Mesenchymal stem cell (in vitro differentiated cells and primary cell): ENCODE measurements at regions not wholly inside any gene's neighbourhood (a gene's known extent, or its start where the extent isn't known, plus 50 kb on each side); places are given as distances from the start of the nearest gene placed in this dataset.

Experiments used
- DNase-seq: peaks from one replicate; pipeline ENCODE4 v3.0.0-alpha.2; 2013
- H2AFZ ChIP-seq: one replicate; pipeline ENCODE4 v1.6.1; 2013; ENCODE audit warnings: low read depth, mild to moderate bottlenecking, control low read depth, inconsistent platforms, low read length, moderate library complexity
- H2AK5ac ChIP-seq: 2 replicates; pipeline ENCODE4 v1.6.1; 2013; ENCODE audit warnings: low read length, moderate library complexity, mild to moderate bottlenecking, inconsistent platforms; ENCODE audit not compliant: severe bottlenecking
- H2BK120ac ChIP-seq: one replicate; pipeline ENCODE4 v1.6.1; 2013; ENCODE audit warnings: low read depth, mild to moderate bottlenecking, inconsistent platforms, low read length, moderate library complexity
- H2BK12ac ChIP-seq, 2 experiments: one replicate each; pipeline ENCODE4 v1.6.1; 2013; ENCODE audit warnings: inconsistent platforms in 2 of 2, low read length in 2 of 2, mild to moderate bottlenecking in 2 of 2, moderate library complexity in 2 of 2, control low read depth in 1 of 2
- H2BK15ac ChIP-seq: one replicate; pipeline ENCODE4 v1.6.1; 2013; ENCODE audit warnings: mild to moderate bottlenecking, low read depth, inconsistent platforms; ENCODE audit not compliant: poor library complexity, severe bottlenecking
- H2BK5ac ChIP-seq: 2 replicates; pipeline ENCODE4 v1.6.1; 2013; ENCODE audit warnings: low read depth, mild to moderate bottlenecking, low read length, control low read depth, inconsistent platforms; ENCODE audit not compliant: poor library complexity, severe bottlenecking
- H3K14ac ChIP-seq, 2 experiments: one replicate each; pipeline ENCODE4 v1.6.1; 2013; ENCODE audit warnings: inconsistent platforms in 2 of 2, low read length in 2 of 2, control low read depth in 1 of 2, mild to moderate bottlenecking in 1 of 2, moderate library complexity in 1 of 2
- H3K18ac ChIP-seq, 2 experiments: one replicate each; pipeline ENCODE4 v1.6.1; 2013; ENCODE audit warnings: inconsistent platforms in 2 of 2, low read length in 2 of 2, control low read depth in 1 of 2, low read depth in 1 of 2, mild to moderate bottlenecking in 1 of 2
- H3K23ac ChIP-seq, 2 experiments: one replicate each; pipeline ENCODE4 v1.6.1; 2013; ENCODE audit warnings: inconsistent platforms in 2 of 2, low read length in 2 of 2, mild to moderate bottlenecking in 2 of 2, moderate library complexity in 2 of 2, control low read depth in 1 of 2
- H3K27ac ChIP-seq: 2 replicates; pipeline ENCODE4 v1.5.1; 2013; ENCODE audit warnings: mild to moderate bottlenecking, moderate library complexity, low read length, control low read depth, inconsistent platforms; ENCODE audit not compliant: poor library complexity, severe bottlenecking
- H3K27me3 ChIP-seq, 2 experiments: 2 replicates each; pipeline versions ENCODE4 v1.6.1 to v1.7.0; 2013; ENCODE audit warnings: low read length in 2 of 2, mild to moderate bottlenecking in 2 of 2, moderate library complexity in 2 of 2, control low read depth in 1 of 2, inconsistent platforms in 1 of 2; ENCODE audit not compliant: control insufficient read depth in 1 of 2, insufficient read depth in 1 of 2
- H3K36me3 ChIP-seq, 2 experiments: 2 replicates each; pipeline versions ENCODE4 v1.6.1 to v1.7.0; 2013; ENCODE audit warnings: low read length in 2 of 2, control low read depth in 1 of 2, inconsistent platforms in 1 of 2, low read depth in 1 of 2, mild to moderate bottlenecking in 1 of 2; ENCODE audit not compliant: insufficient read depth in 2 of 2, control insufficient read depth in 1 of 2
- H3K4ac ChIP-seq, 2 experiments: one replicate each; pipeline ENCODE4 v1.6.1; 2013; ENCODE audit warnings: inconsistent platforms in 2 of 2, low read length in 2 of 2, mild to moderate bottlenecking in 2 of 2, moderate library complexity in 2 of 2, control low read depth in 1 of 2, low read depth in 1 of 2
- H3K4me1 ChIP-seq: 2 replicates; pipeline ENCODE4 v1.6.1; 2013; ENCODE audit warnings: low read depth, low read length, control low read depth; ENCODE audit not compliant: control insufficient read depth, insufficient read depth
- H3K4me2 ChIP-seq: 2 replicates; pipeline ENCODE4 v1.6.1; 2013; ENCODE audit warnings: low read length, mild to moderate bottlenecking, inconsistent platforms; ENCODE audit not compliant: poor library complexity, severe bottlenecking
- H3K4me3 ChIP-seq, 2 experiments: 2 replicates each; pipeline versions ENCODE4 v1.5.1 to v1.7.0; 2013; ENCODE audit warnings: low read length in 2 of 2, mild to moderate bottlenecking in 2 of 2, control low read depth in 1 of 2, low read depth in 1 of 2; ENCODE audit not compliant: insufficient read depth in 1 of 2
- H3K79me1 ChIP-seq: replicated peaks from 2 replicates; pipeline ENCODE4 v1.6.1; 2013; ENCODE audit warnings: mild to moderate bottlenecking, control low read depth, low read length, inconsistent platforms; ENCODE audit not compliant: poor library complexity, severe bottlenecking
- H3K9ac ChIP-seq: 2 replicates; pipeline ENCODE4 v1.7.0; 2013; ENCODE audit warnings: mild to moderate bottlenecking, low read length, moderate library complexity
- H3K9me3 ChIP-seq: 2 replicates; pipeline ENCODE4 v1.7.0; 2013; ENCODE audit warnings: mild to moderate bottlenecking, low read length; ENCODE audit not compliant: control insufficient read depth
- H4K8ac ChIP-seq: one replicate; pipeline ENCODE4 v1.6.1; 2013; ENCODE audit warnings: inconsistent platforms, mild to moderate bottlenecking, low read length, moderate library complexity
- H4K91ac ChIP-seq: one replicate; pipeline ENCODE4 v1.6.1; 2013; ENCODE audit warnings: mild to moderate bottlenecking, low read length, inconsistent platforms
- WGBS: methylation state at CpG from one replicate; pipeline ENCODE4 v1.1.7; 2013; ENCODE audit warnings: mixed read lengths; 5-methylcytosine and 5-hydroxymethylcytosine counted together

GRCh38 chr7:146002431-146003078 lies 114.0 kb upstream of the CNTNAP2 start:
- no peak overlapping the region for H4K8ac ChIP-seq
- no peak overlapping the region for H3K4ac ChIP-seq
- H3K18ac ChIP-seq: no peak overlapping the region
- DNase-seq: peak; percentile 3
- H3K14ac ChIP-seq: no peak overlapping the region
- H3K36me3 ChIP-seq: no peaks in the 10 kb centered on the region
- H3K23ac ChIP-seq: no peak overlapping the region
- no peak overlapping the region for H2BK120ac ChIP-seq
- no peak overlapping the region for H2BK12ac ChIP-seq
- H3K4me1 ChIP-seq: no peaks in the 10 kb centered on the region
- no peak overlapping the region for H3K9ac ChIP-seq
- H3K79me1 ChIP-seq: no peaks in the 10 kb centered on the region
- no peak overlapping the region for H4K91ac ChIP-seq
- H3K4me2 ChIP-seq: no peak overlapping the region
- H3K27ac ChIP-seq: no peak overlapping the region
- no peak overlapping the region for H3K4me3 ChIP-seq
- no peak overlapping the region for H2AFZ ChIP-seq
- 65% methylated on average over 7 of the region's 8 CpGs for WGBS
- H2BK15ac ChIP-seq: no peak overlapping the region
- H3K9me3 ChIP-seq: peaks cover 14% of the 10 kb centered on the region
- no peaks in the 10 kb centered on the region for H3K27me3 ChIP-seq
- H2BK5ac ChIP-seq: no peak overlapping the region
- no peak overlapping the region for H2AK5ac ChIP-seq

- Histone ChIP-seq H2AK5ac (no peak overlapping the region), H3K4ac (no peak overlapping the region), H3K4me3 (no peak overlapping the region), H4K91ac (no peak overlapping the region), H2BK15ac (no peak overlapping the region), H2AFZ (no peak overlapping the region), H3K27me3 (no peaks in the 10 kb centered on the region), H4K8ac (no peak overlapping the region), H3K14ac (no peak overlapping the region), H3K4me1 (no peaks in the 10 kb centered on the region), H3K79me1 (no peaks in the 10 kb centered on the region), H3K9ac (no peak overlapping the region), H3K4me2 (no peak overlapping the region), H3K9me3 (peaks cover 14% of the 10 kb centered on the region), H2BK5ac (no peak overlapping the region), H2BK120ac (no peak overlapping the region), H3K27ac (no peak overlapping the region), H3K36me3 (no peaks in the 10 kb centered on the region), H3K23ac (no peak overlapping the region), H3K18ac (no peak overlapping the region), H2BK12ac (no peak overlapping the region)
- DNase-seq: no peak
Measured at GRCh38 chr7:146002008-146002407, 114.6 kb upstream of the CNTNAP2 start.

GRCh38 chr7:146000882-146001281 lies 115.7 kb upstream of the CNTNAP2 start:
- Histone ChIP-seq H2BK12ac (no peak overlapping the region), H3K23ac (no peak overlapping the region), H3K4me3 (no peak overlapping the region), H3K27ac (no peak overlapping the region), H3K36me3 (no peaks in the 10 kb centered on the region), H2BK15ac (no peak overlapping the region), H2BK120ac (no peak overlapping the region), H4K91ac (no peak overlapping the region), H3K27me3 (no peaks in the 10 kb centered on the region), H3K79me1 (no peaks in the 10 kb centered on the region), H3K14ac (no peak overlapping the region), H3K9ac (no peak overlapping the region), H2AK5ac (no peak overlapping the region), H2AFZ (no peak overlapping the region), H3K4ac (no peak overlapping the region), H2BK5ac (no peak overlapping the region), H3K18ac (no peak overlapping the region), H3K4me2 (no peak overlapping the region), H3K9me3 (peaks cover 19% of the 10 kb centered on the region), H4K8ac (no peak overlapping the region), H3K4me1 (no peaks in the 10 kb centered on the region)
- DNase-seq: no peak
- WGBS: 73% methylated on average over 2 of the region's 2 CpGs

- Histone ChIP-seq H3K14ac (no peak overlapping the region), H2AFZ (no peak overlapping the region), H3K23ac (no peak overlapping the region), H3K4me3 (no peak overlapping the region), H2BK120ac (no peak overlapping the region), H3K4me2 (no peak overlapping the region), H2BK5ac (no peak overlapping the region), H2BK12ac (no peak overlapping the region), H3K79me1 (no peaks in the 10 kb centered on the region), H4K8ac (no peak overlapping the region), H3K9me3 (peaks cover 11% of the 10 kb centered on the region), H3K18ac (no peak overlapping the region), H3K27me3 (no peaks in the 10 kb centered on the region), H3K27ac (no peak overlapping the region), H3K4ac (no peak overlapping the region), H2BK15ac (no peak overlapping the region), H4K91ac (no peak overlapping the region), H3K36me3 (no peaks in the 10 kb centered on the region), H2AK5ac (no peak overlapping the region), H3K4me1 (no peaks in the 10 kb centered on the region), H3K9ac (no peak overlapping the region)
- DNase-seq: no peak
- WGBS: 67% methylated on average over 3 of the region's 4 CpGs
Measured at GRCh38 chr7:145989469-145989868, 127.1 kb upstream of the CNTNAP2 start.
